Activated CD4-positive, alpha-beta T cell treated with anti-CD3 and anti-CD28 coated beads, Interleukin-2, Interleukin-6, amounts not matched to agents 100 ng/mL and 50 ng/mL, durations not matched to agents 16 hours and 8 hours (primary cell): ENCODE measurements at regions not wholly inside any gene's neighbourhood (a gene's known extent, or its start where the extent isn't known, plus 50 kb on each side); places are given as distances from the start of the nearest gene placed in this dataset.

Source experiments
- DNase-seq: peaks from one replicate; pipeline ENCODE4 v3.0.0-alpha.2; 2020

DNA sequence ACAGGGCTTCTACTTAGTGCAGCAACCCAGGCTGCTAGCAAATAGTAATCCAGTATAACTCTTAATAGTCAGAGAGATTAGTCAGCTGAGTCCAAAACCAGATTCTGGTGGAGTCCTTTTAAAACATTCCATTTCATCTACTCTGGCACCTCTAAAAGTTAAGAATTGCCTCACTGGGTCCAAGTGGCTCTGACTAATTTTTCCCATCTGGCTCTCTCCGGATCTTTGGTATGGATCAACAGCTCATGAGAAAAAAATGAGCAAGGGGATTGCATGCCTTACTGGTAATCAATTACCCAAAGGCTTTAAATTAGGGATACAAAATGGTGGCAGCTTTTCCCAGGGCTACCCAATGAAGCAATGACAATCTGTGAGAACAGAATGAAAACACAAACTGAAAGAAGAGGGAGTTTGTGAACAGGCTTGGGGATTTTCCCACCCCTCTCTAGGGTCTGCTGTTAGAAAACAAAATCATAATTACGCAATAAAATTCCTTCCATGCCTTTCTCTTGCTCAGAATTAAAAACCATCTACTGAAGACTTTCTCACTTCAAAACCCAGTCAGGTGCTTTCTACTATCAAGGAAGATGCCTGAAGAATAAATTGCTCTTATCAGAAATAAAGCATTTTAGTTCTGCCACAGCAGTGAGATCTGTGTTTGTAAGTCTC is 84.6 kb upstream of the PMFBP1 start:
- no peak for DNase-seq

DNA sequence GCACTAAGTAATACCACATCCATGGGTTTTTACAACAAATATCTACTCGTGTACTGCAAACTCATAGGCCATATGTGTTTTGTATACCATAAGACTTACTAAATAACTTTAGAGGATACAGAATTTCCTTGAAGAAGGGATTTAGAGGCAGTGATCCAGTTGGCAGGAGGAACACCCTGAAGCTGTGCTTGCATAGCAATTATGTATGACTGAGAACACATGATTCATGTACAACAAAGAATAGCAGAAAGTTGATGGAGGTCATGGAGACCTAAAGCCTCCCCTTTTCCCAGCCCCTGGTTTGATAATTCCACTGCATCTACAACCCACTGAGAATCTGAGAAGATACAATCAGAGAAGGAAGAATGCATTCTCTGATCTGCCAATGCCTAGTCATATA is 83.8 kb upstream of the PMFBP1 start:
- no peak for DNase-seq

DNA sequence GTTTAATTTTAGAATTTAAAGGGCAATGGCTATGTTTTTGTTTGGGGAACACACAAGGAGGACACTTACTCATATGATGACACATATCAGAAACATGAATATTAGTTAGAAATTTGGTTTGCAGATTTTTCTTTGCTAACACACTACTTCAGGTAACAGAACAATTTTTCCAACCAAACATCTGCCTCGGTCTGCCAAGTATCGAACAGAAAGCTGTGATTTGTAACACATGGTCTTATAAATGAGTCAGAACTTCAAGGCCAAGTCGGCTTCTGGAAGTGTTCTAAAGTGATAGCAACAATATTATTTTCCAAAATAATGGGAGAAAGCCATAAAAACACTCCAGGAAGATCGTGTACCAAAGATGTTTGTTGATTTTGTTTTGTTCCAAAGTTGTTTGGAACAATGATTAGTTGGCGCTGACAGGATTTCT is 75.9 kb upstream of the PMFBP1 start:
- no peak for DNase-seq

DNA sequence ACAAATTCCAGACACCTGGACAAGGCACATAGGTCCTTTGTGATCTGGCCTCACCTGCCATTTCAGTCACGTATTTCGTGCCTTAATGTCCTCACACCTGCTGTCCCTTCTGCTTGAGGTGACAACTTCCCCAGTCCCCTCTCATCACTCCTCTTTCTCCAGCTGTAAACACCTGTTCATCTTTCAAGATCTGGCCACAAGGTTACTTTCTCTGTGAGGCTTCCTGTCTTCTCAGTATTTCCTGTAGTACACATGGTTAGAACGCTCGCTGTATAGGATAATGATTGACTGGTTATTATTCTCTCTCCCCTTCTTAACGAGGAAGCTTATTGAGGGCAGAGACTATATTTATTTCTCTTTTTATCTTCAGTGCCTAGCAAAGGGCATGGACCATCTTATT is 74.5 kb upstream of the PMFBP1 start:
- no peak for DNase-seq

DNA sequence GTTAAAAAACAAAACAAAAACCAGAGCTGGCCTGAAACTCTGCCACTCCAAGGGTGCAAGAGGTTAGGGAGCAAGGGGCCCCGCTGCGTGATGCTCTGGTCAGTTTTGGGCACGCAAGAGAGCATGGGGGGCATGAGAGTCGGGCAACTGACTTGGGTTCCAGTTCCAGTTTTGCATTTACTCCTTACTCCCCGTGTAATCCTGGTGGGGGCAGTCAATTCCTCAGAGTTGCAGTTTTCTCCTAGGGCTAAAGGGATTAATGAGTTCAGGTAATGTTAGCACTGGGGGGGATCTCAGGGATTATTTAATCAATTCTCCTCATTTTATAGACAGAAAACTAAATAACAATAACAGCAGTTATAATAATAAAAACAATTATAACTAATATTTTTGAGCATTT is 72.9 kb upstream of the PMFBP1 start:
- DNase-seq = no peak

DNA sequence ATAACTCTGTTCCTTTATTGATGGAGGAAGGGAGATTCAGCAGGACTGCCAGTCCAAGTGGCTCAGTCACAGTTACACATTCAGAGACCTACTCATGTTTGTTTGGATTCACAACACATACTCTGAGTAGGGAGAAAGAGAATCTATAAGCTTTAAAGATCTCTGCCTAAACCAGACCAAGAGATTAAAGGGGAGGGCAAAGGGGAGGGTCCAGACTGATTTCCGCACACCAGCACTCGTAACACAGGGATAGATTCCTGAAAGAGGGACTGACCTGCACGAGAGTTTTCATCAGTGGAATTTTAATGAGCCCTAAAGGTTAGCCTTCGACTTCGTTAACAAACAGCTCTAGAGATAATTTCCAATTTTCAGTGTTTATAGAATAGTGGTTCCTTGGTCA is 71.7 kb upstream of the PMFBP1 start:
- DNase-seq = no peak

DNA sequence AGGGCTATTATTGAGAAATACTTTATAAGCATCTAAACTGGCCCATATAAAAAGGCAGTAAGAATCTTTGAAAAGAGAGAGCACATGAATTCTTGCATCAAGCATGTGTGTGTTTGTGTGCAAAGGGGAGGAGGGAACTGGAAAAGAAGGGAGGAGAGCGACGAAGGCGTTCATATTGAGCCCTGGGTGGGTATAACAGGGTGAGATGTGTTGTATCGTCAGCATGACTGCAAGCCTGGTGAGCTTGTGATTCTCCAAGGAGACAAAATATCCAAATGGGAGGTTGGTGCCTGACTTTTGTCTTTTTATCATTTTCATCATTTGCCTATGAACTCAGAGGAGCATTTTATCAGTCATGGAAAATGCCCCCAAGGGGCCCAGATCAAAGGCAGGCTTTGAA is 70.8 kb upstream of the PMFBP1 start:
- no peak for DNase-seq

DNA sequence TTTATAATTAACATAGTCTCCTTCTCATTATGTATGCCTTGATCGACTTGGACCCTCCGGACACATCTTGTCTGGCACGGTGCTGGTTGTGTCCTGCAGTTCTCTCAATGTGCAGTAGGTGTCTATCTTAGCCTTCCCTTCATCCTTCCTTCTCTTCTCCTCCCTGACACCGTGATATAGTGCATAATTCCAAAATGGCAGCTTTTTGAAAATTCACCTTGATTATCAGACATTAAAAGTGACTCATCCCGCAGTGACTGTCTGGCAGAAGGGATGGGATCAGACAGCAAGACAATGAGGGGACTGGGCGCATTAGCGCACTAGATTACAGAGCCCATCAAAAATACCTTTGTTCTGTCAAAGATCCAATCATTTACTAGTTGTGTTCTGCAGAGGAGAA is 70.0 kb upstream of the PMFBP1 start:
- peak; percentile 4 for DNase-seq

DNA sequence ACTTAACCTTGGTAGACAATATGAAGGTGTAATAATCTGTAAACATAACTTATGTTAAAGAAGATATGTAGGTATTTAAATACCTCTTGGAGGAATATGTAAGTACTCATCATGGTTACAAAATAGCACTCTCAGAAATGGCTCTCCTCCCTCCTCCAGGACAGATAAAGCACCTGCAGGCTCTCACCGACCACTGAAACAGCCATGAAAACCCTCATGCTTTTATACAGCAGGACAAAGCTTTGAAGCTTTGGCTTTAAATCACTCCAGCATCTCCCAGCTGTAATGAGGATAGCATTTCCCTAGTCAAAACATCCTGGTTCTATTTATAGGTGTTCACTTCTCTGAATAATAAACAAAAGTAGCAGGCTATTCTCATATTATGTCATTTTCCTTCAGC is 69.1 kb upstream of the PMFBP1 start:
- no peak for DNase-seq

DNA sequence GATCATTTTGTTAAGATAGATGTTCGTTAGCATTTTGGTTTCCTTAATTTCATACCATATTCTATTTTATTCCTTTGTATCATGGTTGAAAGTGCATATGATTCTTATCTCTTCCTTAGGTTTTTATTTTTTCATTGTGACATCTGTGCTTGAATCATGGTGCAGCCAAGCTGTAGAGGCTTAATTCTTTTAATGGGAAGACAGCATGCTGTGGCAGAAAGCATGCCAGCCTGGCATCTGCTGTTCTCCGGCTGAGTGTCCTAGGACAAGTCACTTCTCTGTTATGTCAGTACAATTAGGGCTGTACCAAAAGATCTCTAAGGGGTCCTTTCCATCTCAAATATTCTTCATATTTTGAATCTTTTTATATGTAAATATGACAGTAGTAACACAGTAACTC is 68.5 kb upstream of the PMFBP1 start:
- DNase-seq = no peak

DNA sequence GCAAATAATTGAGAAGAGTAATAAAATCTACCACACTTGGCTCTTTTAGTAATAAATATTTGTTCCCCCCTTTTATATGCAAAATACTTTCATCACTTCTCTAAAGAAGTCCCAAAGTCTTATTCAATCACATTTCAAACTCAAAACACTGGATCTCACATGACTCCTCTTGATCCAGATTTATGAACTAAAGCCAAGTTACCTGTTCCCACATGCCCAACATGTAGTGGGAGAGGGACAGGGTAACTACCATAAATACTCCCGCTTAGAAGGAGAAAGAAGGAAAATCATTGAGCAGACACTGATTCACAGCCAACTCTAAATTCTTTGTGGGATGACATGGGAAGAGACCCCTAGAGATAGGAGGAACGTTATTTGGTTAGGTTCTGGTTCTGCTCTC is 64.9 kb upstream of the PMFBP1 start:
- no peak for DNase-seq

DNA sequence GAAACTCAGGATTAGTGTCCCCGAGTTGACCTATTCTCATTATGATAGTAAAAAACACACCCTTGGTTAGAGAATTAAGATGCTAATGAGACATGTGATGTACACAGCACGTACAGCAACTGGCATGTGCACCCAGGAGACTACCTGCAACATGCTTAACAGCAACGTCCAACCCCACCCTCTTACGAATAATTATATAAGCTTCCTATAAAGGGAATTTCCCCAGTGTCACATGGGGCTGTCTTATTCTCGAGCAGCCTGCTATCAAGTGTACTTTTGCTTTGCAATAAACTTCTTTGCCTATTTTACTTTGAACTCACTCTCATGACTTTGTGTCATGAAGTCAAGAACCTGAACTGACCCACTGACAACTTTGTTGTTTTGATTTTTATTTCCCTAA is 62.4 kb upstream of the PMFBP1 start:
- no peak for DNase-seq

DNA sequence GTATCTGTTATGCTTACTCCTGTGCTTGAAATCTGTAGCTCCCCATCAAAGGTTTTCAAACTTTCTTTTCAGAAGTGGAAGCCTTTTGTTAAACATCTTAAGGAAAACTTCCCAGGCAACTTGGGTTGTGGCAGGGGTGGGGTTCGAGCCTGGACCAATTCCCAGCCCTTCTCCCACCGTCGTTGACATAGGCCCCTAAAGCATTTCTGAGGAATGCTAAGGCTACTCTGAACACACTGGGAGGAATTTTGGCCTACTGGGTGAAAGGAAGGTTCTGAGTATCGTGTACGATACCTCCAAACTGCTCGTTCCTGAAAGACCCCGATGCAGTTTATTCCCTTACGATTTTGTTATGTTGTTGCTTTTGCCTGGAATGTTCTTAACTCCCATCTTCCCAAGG is 56.1 kb upstream of the PMFBP1 start:
- DNase-seq = no peak

DNA sequence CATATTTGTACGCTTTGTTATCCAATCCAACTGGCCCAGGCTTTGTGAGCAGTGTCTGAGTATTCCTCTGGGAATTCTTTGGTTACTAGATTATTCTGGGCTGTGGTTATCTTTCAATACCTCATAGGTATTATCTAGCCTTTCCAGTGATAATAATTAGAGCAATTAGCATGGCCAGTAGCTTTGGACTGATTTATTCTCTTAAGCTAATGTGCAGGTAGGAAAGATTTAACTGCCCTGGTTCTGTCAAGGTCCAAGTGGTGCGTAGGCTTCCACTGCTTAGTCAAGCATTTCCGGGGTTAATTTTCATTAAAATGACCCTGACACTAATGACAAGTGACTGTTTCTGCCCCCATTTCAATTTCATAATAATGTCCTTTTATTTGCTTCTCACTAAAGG is 54.2 kb upstream of the PMFBP1 start:
- no peak for DNase-seq

DNA sequence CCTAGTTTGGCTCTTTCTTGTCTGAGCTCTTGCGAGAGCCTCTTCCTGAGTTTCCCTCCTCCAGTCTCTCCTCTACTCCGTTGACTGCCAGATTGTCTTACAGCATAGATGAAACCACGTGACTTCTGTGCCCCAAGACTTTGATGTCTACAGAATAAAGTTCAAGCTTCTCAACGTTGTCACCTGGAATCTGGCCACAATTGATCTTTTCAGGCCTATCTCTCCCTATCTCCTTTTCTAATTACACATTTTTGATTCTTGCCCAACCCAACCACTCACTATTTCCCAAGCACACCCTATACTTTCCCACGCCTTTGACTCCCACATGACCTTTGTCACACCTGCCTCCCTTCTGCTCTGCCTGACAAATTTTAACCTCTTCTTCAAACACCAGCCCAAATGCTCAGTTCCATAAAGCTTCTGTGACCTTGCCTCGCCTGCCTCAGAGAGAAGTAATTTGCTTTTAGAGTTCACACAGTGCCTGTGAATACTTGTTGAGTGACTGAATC is 52.4 kb upstream of the PMFBP1 start:
- DNase-seq = no peak

DNA sequence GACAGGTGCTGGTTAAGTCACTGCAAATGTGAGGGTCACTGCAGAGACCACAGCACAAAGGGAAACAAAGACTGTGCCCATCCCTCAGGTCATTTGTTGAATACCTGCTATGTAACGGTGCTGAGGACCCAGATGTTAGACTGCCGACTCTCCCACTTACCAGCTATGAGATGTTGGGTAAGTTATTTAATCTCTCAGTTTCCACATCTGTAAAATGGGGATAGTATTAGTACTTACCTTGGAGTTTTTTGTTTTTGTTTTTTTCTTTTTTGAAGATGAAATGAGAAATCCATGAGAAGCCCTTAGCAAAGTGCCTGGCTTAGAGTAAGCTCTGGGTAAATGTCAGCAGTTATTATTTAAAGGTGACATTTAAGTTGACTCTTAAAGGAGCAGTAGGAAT is 50.5 kb upstream of the PMFBP1 start:
- DNase-seq = no peak
